ENCODE measurements at regions not wholly inside any gene's neighbourhood (a gene's known extent, or its start where the extent isn't known, plus 50 kb on each side); places are given as distances from the start of the nearest gene placed in this dataset.
"Not testable (repeated sequence)": the region's sequence is repeated elsewhere in the genome, so short reads cannot be mapped to it uniquely, and the experiment has no call there.

GRCh38 chr6:14509120-14509519 is 391.5 kb downstream of the CD83 start:
- DNase-seq: no peak

- DNase-seq: no peak
These were observed 392.5 kb downstream of the CD83 start for GRCh38 chr6:14510038-14510437.

- no peak for DNase-seq
These were observed 393.6 kb downstream of the CD83 start for GRCh38 chr6:14511061-14511586.

DNA sequence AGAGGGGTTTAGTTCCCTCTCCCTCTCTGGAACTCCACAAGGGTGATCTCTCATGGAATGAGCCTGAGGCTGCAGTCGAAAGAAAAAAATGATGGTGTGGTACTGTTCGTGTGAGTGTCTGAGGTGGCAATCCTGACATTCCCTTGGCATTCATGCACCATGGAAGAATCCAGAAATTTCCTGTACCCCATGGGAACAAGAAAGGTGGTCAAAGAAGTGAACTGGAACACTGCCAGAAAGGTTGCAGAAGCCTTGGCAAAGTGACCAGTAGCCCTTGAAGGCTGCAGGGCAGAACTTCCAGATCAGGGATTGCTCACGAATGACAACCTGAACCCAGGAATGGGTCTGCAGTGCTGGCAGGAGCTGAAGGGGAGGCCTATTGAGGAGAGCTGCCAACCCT is 394.7 kb downstream of the CD83 start:
- no peak for DNase-seq

DNA sequence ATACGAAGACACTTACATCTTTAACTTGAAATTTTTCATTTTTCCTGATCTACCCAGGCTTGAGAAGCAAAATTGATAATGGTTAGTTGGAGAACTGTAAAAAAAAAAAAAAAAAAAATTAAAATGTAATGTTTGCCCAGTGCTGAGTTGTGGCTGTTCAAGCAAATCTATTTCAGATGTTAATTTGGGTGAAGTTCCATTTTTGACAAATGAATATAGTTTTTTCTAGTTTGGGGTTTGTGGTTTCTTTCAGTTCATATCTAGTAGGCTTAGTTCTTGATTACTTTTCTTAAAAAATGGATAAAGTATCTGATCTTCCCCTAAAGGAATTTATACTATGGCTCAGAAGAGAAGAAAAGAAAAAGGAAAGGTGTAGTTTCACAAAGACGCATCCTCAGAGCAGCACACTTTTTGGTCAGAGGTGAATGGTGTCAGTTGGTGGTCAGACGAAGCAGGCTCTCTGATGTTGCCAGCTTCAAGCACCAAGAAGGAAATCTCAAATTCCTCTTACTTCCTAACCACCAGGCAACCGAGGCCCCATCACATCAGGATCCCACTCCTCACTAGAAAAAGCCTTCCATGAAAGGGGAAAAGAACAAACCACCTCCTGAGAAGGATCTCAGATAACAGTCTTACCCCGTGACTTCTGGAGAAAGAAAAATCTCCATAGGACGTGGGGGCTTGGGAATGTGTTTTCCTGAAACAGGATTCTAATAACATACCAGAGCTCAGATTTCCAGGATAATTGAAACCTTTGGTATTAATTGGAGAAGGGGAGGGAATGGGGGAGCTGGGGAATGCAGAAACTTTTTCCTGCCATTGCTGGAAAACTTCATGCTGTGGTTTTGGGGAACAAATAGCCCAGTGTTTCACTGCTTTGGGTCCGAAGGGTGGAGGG is 396.2 kb downstream of the CD83 start:
- DNase-seq: no peak

DNA sequence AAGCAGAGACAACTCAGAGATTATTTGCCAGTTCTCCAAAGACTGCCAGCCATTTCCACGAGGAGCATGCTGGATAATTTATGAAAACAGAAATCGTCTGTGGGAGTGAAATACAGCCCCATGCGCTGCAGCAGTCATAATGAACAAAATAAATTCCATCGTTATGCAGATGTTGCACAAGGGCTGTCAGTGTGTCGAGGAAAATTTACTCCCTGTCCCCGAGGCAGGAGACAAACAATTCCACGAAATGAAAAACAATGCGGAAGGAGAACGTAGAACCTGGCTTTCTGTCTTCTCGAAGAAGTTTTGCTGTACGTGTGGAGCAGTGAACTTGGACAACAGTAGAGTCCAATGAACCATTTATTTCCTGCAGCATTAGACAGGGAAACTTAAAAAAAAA is 399.4 kb downstream of the CD83 start:
- no peak for DNase-seq

DNA sequence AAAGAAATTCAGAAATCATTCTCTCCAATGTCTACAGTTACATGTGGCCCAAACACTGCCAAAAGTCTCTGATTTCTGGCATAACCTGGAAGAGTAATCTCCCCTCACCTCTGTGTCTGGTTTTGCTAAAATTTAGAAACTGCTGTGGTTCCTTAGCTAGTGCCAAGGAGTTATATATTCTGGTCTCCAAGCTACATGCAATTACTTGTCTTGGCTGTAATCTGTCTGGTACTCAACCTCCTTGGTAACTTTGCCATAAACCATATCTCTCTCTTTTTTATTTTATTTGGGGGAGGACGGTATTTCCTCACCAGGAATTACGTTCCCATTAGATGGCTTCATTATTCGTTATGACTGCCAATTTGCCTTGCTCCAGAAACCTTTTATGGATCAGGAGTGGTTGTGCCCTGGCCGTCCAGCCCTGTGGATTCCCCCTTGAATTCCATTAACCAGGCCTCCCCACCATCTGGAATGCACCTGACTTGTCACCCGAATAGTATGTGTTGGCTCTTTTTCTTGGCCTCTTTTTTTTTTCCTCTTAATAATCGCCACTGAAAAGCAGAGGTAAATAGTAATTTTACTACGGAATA is 400.0 kb downstream of the CD83 start:
- DNase-seq: no peak

GRCh38 chr6:14518515-14519217 is 401.1 kb downstream of the CD83 start:
- no peak for DNase-seq

- DNase-seq: no peak
These were observed 402.5 kb downstream of the CD83 start for GRCh38 chr6:14520029-14520428.

GRCh38 chr6:14520536-14520935 is 403.0 kb downstream of the CD83 start:
- DNase-seq: no peak

DNA sequence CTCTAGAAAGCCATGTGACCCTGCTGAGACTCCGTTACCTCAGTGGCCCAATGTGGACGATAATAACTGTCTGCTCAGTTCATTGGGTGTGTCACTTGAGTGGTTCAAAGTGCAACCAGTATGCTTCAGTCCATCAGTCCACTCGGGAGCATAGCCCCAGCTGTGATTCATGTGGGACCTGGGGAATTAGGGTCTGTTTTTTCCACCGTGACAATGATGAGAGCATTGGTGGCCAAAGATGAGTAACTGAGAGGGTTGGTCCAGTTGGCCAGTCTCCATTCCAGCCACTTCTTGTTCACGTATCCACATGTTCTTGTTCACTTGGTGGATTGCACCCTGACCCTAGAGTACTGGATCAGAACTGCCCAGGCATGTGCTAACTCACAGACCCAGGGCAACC is 403.6 kb downstream of the CD83 start:
- no peak for DNase-seq

GRCh38 chr6:14521861-14522260 is 404.3 kb downstream of the CD83 start:
- not testable (repeated sequence) for DNase-seq

GRCh38 chr6:14524319-14524718 is 406.7 kb downstream of the CD83 start:
- DNase-seq: no peak

GRCh38 chr6:14530385-14530784 is 412.8 kb downstream of the CD83 start:
- DNase-seq: no peak

DNA sequence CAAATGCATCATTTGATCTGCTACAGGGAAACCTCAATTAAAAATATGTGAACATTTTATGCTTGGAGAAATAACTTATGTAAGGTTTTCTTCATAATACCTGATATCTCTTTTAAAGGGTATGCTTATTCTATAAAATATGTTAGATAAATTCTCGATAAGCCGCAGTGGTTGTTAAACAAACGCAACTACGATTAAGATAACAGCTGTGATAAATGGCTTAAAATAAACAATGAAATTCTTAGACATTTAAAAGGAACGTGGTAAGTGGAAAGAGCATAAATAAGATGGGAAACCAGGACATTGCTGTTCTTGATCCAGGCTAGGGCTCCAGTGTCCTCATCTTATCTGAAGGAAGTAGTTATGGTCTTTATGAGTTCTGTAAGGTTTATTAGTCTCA is 415.9 kb downstream of the CD83 start:
- DNase-seq: no peak

DNA sequence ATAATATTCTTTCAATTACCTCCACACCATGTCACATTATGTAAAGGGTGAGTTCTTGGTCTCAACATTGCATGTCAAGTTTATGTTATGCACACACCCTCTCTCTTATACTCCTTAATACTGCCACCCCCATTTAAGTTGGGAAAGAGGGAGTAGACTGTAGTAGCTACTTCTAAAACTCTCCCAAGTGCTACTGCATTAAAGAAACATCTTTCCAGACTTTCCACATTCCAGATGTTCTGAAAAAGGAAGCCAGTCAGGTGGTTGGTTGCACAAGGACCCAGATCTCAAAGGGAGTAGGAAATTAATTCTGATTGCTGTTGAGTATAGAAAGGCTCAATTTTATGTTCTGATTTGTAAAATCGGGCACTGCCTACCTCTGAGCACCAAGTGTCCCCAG is 419.5 kb downstream of the CD83 start:
- DNase-seq: no peak

DNA sequence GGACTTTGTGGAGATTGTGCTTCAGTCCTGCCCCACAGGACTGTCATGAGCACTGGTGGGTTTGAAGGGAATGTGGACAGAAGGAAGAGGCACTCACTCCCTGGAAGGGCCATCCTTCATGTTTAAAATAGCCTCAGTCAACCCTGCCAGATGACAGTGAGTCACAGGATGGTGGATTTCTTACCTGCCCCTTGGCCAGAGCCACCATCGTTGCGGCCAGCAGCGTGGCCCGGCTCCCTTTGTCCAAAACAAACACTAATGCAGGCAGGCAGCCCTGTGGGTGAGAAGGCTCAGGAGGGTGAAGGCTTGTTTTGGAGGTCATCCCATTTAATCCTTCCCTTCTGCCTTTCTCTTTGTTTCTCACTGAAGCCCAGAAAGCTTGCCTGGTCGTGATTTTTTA is 422.7 kb downstream of the CD83 start:
- DNase-seq: no peak

GRCh38 chr6:14540810-14541540 is 423.4 kb downstream of the CD83 start:
- DNase-seq: no peak

- DNase-seq: no peak
These were observed 425.2 kb downstream of the CD83 start for GRCh38 chr6:14542670-14543366.

DNA sequence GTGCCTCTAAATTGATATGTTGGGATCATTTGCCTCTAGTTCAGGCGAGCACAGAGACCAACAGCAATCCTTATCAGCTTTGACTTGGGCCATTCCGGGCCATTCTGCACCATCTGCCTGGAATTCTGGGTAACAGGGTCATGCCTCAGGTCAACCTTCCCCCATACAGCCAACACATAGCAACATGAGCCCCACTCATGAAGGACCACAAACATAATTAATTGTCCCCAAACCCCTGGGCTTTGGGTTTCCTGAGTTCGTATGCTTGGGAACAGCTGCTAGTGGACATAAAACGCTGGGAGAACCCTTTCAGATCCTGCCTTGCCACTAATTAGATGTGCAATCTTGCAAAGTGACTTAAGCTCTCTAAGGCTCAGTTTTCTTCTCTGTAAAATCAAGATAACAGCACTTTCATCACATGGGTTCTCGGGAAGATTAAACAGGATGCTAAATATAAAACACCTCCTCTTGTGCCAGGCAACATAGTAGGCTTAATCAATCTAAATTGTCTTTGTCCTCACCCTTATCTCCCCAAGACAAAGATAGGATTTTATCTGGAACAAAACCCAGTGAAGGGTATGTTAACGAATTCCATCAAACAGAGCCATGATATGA is 426.5 kb downstream of the CD83 start:
- DNase-seq: no peak

DNA sequence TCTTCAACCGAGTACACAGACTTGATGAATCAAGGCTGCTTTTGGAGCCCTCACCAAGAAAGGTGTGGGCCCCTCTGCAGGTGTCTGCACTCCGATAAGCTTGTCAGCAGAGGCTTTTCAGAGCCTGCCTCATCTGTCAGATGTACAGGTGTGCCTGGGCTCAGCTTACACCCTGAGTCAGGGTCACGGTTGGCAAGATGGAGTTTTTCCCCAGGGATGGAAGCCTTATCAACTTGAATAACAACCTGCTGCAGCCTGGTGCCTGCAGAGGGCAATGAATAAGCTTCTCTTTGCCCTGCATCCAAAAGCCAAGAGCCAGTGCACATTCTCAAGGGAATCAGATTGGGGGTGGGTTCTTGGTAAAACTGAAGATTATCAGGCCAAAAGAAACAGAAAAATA is 427.1 kb downstream of the CD83 start:
- peak; percentile 22 for DNase-seq

DNA sequence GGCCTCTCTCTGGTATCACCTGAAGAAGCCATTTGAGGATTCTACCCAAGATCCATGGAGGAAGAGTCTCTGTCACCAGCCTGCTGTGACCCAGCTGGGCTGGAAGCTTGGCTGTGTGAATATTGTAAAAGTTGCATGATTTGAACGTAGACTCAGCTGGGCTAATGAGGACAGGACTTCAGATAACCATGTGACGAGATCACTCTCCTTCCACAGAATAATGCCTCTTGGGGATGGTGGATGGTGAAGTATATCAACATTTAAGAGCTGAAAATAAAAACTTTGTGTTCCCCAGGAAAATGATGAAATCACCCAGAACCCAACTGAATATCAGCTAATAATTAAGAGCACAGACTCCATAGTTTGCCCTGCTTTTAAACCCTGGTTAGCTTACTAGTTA is 427.9 kb downstream of the CD83 start:
- no peak for DNase-seq
